ENCODE measurements at regions not wholly inside any gene's neighbourhood (a gene's known extent, or its start where the extent isn't known, plus 50 kb on each side); places are given as distances from the start of the nearest gene placed in this dataset.
"Not testable (repeated sequence)": the region's sequence is repeated elsewhere in the genome, so short reads cannot be mapped to it uniquely, and the experiment has no call there.

GRCh38 chr6:22208026-22208425 lies 88.8 kb downstream of the PRL start:
- DNase-seq (ENCODE audit: low read depth), result no peak

GRCh38 chr6:22214314-22214713 lies 82.5 kb downstream of the PRL start:
- no peak for DNase-seq (ENCODE audit: low read depth)

DNA sequence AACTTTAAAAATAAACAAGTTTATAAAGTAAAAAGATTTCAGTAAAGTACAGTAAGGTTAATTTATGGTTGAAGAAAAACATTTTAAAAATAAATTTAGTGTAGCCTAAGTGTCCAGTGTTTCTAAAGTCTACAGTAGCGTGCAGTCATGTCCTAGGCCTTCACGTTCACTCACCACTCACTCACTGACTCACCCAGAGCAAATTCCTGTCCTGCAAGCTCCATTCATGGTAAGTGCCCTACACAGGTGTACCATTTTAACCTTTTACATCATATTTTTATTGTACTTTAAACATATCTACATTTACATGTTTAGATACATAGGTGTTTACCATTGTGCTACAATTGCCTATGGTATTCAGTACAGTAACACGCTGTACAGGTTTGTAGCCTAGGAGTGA lies 81.4 kb downstream of the PRL start:
- not testable (repeated sequence) for DNase-seq (ENCODE audit: low read depth)

GRCh38 chr6:22218410-22218809 lies 78.4 kb downstream of the PRL start:
- DNase-seq (ENCODE audit: low read depth), result no peak

DNA sequence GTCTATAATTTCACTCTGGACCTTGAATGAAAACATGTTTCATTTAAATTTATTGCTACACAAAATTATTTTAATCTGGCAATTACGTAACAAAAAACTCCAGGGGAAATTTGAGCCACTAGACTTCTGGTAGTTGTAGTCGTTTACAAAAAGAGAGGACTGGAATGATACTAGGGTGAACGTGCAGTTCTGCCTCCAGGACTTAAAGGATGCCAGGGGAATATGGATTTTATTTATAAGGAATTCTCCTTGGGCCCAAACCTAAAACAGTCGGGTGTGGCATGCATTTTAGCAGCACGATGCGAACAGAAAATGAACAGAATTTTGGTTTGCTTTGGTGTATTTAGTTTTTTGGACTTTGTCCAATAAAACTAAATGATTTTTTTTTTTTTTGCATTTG lies 76.9 kb downstream of the PRL start:
- no peak for DNase-seq (ENCODE audit: low read depth)

DNA sequence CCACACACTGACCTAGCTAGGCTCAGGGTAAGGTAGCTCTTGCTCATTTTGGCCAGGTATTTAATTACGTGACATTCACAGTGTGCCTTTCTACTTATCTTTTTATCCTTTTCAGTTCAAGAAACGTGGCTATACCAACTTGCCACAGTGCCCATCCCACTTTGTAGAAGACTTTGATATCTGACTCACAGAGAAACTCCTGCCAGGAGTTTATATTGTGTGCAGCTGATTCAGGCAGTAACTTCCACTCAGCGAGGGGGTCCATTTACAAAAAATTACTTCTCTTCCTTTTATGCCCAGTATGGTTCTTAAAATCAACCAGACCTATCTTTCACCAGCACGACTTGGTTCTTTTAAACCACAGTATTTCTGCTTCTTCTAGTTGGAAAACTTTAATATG lies 75.6 kb downstream of the PRL start:
- no peak for DNase-seq (ENCODE audit: low read depth)

GRCh38 chr6:22221630-22222029 lies 75.2 kb downstream of the PRL start:
- DNase-seq (ENCODE audit: low read depth), result no peak

- DNase-seq (ENCODE audit: low read depth), result no peak
Observed at GRCh38 chr6:22222469-22222868, 74.4 kb downstream of the PRL start.

- no peak for DNase-seq (ENCODE audit: low read depth)
Observed at GRCh38 chr6:22227824-22228610, 68.8 kb downstream of the PRL start.

DNA sequence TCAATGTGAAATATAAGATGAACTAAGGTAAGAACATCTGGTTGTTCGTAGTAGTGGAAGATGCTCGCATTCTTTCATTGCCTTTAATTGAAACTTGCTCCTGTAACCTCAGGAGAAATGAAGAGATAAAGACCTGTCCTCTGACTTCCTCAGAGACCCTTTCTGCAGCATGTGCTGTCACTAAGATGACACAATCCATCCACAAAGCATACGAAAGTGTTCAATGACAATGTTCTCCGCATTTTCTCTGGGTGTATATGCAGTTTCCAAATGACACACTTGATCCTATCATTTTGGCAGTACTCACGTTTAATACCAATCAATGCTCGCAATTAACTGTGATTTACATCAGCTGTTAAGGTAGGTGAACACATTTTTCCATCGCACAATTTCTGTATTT lies 65.8 kb downstream of the PRL start:
- DNase-seq (ENCODE audit: low read depth), result no peak

- no peak for DNase-seq (ENCODE audit: low read depth)
Observed at GRCh38 chr6:22231616-22232015, 65.2 kb downstream of the PRL start.

DNA sequence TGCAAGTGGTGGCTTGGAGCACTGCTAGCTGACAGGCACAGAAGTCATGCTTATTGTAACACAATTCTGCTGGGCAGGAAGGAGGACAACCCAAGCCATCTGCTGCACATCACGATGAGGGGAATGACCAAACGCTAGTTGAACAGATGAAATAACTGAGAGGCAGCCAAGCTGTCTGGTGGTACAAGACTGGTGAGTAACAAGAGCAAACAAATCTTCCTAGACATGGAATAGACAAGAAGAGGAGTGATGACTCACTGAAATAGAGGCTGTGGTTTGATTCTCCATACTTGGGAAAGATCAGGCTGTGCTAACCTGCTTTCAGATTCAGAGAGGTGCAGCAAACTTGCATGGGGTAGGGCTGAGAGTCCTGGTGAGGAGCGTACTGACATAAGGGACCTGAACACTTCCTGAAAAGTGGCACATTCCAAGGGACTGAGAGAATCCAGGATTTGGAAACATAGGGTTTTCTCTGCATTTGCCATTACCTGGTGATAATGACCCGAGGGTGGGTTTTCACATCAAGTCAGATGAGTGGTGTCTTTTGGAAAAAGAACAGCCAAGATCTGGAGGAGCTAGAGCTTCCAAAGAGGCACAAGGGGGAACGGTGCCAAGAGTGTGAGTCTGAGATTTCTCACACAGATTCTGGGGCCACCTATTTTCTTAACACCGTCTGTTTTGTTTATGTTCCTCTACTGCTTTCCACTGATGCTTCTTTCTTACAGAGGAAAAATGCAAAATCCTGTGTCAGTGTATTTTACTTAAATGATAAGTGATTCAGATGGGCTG lies 60.0 kb downstream of the PRL start:
- no peak for DNase-seq (ENCODE audit: low read depth)

Data from stimulated activated CD8-positive, alpha-beta memory T cell treated with anti-CD3 and anti-CD28 coated beads, Interleukin-4, amount 100 ng/mL, for 24 hours (primary cell).